ENCODE measurements at regions not wholly inside any gene's neighbourhood (a gene's known extent, or its start where the extent isn't known, plus 50 kb on each side); places are given as distances from the start of the nearest gene placed in this dataset.

DNA sequence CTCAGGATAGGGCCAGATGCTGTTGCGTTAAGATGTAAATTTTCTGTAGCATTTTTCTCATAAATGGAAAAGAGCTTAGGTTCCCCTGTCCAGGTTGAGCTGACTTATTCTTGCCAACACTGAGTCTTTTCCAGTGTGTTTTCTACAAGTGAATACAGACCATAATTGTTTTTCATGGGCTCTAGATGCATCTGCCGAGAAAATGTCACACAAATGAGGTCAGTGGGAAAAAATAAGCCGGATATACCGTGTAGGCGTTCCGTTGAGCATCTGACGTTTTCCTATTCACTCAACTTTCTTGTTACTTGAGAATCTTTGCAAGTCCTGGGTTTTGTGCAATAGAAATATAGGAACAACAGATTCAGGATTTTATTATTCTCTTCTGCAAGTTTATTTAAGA, 582.9 kb upstream of the CDH4 start:
- TF ChIP-seq, protein P1, sequence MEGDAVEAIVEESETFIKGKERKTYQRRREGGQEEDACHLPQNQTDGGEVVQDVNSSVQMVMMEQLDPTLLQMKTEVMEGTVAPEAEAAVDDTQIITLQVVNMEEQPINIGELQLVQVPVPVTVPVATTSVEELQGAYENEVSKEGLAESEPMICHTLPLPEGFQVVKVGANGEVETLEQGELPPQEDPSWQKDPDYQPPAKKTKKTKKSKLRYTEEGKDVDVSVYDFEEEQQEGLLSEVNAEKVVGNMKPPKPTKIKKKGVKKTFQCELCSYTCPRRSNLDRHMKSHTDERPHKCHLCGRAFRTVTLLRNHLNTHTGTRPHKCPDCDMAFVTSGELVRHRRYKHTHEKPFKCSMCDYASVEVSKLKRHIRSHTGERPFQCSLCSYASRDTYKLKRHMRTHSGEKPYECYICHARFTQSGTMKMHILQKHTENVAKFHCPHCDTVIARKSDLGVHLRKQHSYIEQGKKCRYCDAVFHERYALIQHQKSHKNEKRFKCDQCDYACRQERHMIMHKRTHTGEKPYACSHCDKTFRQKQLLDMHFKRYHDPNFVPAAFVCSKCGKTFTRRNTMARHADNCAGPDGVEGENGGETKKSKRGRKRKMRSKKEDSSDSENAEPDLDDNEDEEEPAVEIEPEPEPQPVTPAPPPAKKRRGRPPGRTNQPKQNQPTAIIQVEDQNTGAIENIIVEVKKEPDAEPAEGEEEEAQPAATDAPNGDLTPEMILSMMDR (IDR thresholded peaks at IDR 0.05): no peak
- TF ChIP-seq POLR2AphosphoS5 (IDR thresholded peaks at IDR 0.05; ENCODE audit: low read depth, low read length) (no peak), SIN3A (IDR thresholded peaks at IDR 0.05; ENCODE audit: borderline replicate concordance, insufficient read depth, low read depth, low read length) (no peak)

Data from Panc1 (cell line).